Aorta (tissue), 5 donors: ENCODE measurements at regions not wholly inside any gene's neighbourhood (a gene's known extent, or its start where the extent isn't known, plus 50 kb on each side); places are given as distances from the start of the nearest gene placed in this dataset.

Source experiments
- ATAC-seq: fragments of 200-7000 bp; cut with Tn5 transposase; one replicate; pipeline ENCODE4 v1.9.1; 2022; ENCODE audit warnings: moderate library complexity; ENCODE audit not compliant: low FRiP score
- DNase-seq, 2 donors: peaks; one replicate each; pipeline ENCODE4 v3.0.0-alpha.2; 2020
- H3K27ac ChIP-seq, 2 donors: one replicate each; pipeline ENCODE4 v1.5.1; 2013; ENCODE audit warnings: low read length in 2 of 2, mild to moderate bottlenecking in 2 of 2, moderate library complexity in 2 of 2, control low read depth in 1 of 2, inconsistent platforms in 1 of 2, low read depth in 1 of 2
- H3K27me3 ChIP-seq, 2 donors: one replicate each; pipeline ENCODE4 v1.6.1; 2013; ENCODE audit warnings: control low read depth in 1 of 2, low read length in 1 of 2, mild to moderate bottlenecking in 1 of 2, moderate library complexity in 1 of 2; ENCODE audit not compliant: insufficient read depth in 2 of 2, control insufficient read depth in 1 of 2
- H3K36me3 ChIP-seq, 2 donors: one replicate each; pipeline ENCODE4 v1.6.1; 2013; ENCODE audit warnings: control low read depth in 1 of 2, low read length in 1 of 2, mild to moderate bottlenecking in 1 of 2; ENCODE audit not compliant: insufficient read depth in 2 of 2, control insufficient read depth in 1 of 2
- H3K4me1 ChIP-seq, 2 donors: one replicate each; pipeline ENCODE4 v1.6.1; 2013; ENCODE audit warnings: low read length in 2 of 2, control low read depth in 1 of 2, mild to moderate bottlenecking in 1 of 2, moderate library complexity in 1 of 2; ENCODE audit not compliant: insufficient read depth in 2 of 2, control insufficient read depth in 1 of 2
- H3K4me3 ChIP-seq, 2 donors: one replicate each; pipeline ENCODE4 v1.5.1; 2013; ENCODE audit warnings: low read length in 2 of 2, control low read depth in 1 of 2, mild to moderate bottlenecking in 1 of 2
- H3K9me3 ChIP-seq: one replicate; pipeline ENCODE4 v1.6.1; 2013; ENCODE audit warnings: mild to moderate bottlenecking, low read length; ENCODE audit not compliant: control insufficient read depth
- WGBS, 2 donors: extraction: QIAGEN DNeasy Blood & Tissue Kit; methylation state at CpG; one replicate each; pipeline ENCODE4 v1.1.7; 2013; 5-methylcytosine and 5-hydroxymethylcytosine counted together
- intact Hi-C, 2 donors: fragments of 100-400 bp; cut with DNase I; formaldehyde crosslinking; loops; one replicate each; pipeline versions ENCODE4 v1.14.2 to v1.15.0; 2022
- donor health status: healthy with polysubstance abuse.
- donor health status: Bipolar disorder and iron deficiency.
- donor health status: DM: no; HTN: no; CAD: no.
- donor health status: DM: no; HTN: no; CAD: no.
- donor health status: DM: yes; HTN: yes; CAD: no.

- WGBS, 2 donors = 97% methylated on average over 2 of the region's 2 CpGs
- H3K27me3 ChIP-seq = no peaks in the 10 kb centered on the region
- no peaks in the 10 kb centered on the region for H3K9me3 ChIP-seq
- DNase-seq (no peak), ATAC-seq (no peak)
- no peak overlapping the region for H3K27ac ChIP-seq
- H3K36me3 ChIP-seq = no peaks in the 10 kb centered on the region
- no peaks in the 10 kb centered on the region for H3K4me1 ChIP-seq
- intact Hi-C loops = loop anchor here in 1 of 2 donors (10.0 kb wide), 1 partner anchor 315 kb away; the partner anchor contains the start of gene CDH6
- H3K4me3 ChIP-seq = no peak overlapping the region
Measured at GRCh38 chr5:30879887-30880286, 313.6 kb upstream of the CDH6 start.

- Histone ChIP-seq H3K4me1 (no peaks in the 10 kb centered on the region), H3K4me3 (no peak overlapping the region), H3K27me3 (no peaks in the 10 kb centered on the region), H3K9me3 (no peaks in the 10 kb centered on the region), H3K27ac (no peak overlapping the region), H3K36me3 (no peaks in the 10 kb centered on the region)
- ATAC-seq (no peak), DNase-seq (no peak)
- intact Hi-C loops = loop anchor here in 1 of 2 donors (10.0 kb wide), 1 partner anchor 316 kb away; the partner anchor contains the start of gene CDH6
- 71 to 77% methylated on average over 1 of the region's 1 CpG for WGBS, 2 donors
Measured at GRCh38 chr5:30878746-30879145, 314.7 kb upstream of the CDH6 start.

- no peak for ATAC-seq
- Histone ChIP-seq H3K27ac (no peak overlapping the region), H3K4me3 (no peak overlapping the region), H3K9me3 (no peaks in the 10 kb centered on the region), H3K27me3 (no peaks in the 10 kb centered on the region), H3K4me1 (no peaks in the 10 kb centered on the region), H3K36me3 (no peaks in the 10 kb centered on the region)
- DNase-seq = no peak
- intact Hi-C loops = loop anchor here in 1 of 2 donors (10.0 kb wide), 1 partner anchor 317 kb away; the partner anchor contains the start of gene CDH6
- WGBS, 2 donors = 90 to 91% methylated on average over 10 of the region's 10 CpGs
Measured at GRCh38 chr5:30878296-30878695, 315.2 kb upstream of the CDH6 start.

GRCh38 chr5:30874241-30875034, 319.0 kb upstream of the CDH6 start:
- Histone ChIP-seq H3K4me1 (no peaks in the 10 kb centered on the region), H3K4me3 (no peak overlapping the region), H3K27ac (no peak overlapping the region), H3K36me3 (no peaks in the 10 kb centered on the region), H3K27me3 (peaks cover 0 to 2% of the 10 kb centered on the region in 2 donors), H3K9me3 (no peaks in the 10 kb centered on the region)
- DNase-seq (no peak), ATAC-seq (no peak)
- 23 to 25% methylated on average over 10 of the region's 10 CpGs for whole genome bisulfite sequencing, 2 donors
- intact Hi-C loops = loop anchor here in 1 of 2 donors (10.0 kb wide), 1 partner anchor 320 kb away; the partner anchor contains the start of gene CDH6

DNA sequence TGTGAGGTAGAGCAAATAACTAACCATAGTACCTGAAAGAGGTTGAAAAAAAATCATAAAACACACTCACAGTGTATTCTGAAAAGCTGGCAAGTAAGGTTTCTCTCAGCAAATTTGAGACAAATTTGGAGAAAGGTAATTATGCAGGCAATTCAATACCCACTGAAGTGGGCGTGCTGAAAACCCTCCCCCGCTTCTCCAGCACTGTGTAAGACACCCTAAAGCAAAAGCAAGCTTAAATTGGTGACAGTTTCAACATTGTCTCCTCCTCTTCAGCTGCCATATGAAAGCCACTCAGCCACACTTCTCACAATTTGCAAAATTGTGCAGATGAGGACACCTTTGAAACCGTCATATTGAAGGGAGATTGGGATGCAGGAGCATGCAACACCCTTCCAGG, 322.3 kb upstream of the CDH6 start:
- Histone ChIP-seq H3K9me3 (no peaks in the 10 kb centered on the region), H3K36me3 (no peaks in the 10 kb centered on the region), H3K4me3 (no peak overlapping the region), H3K27me3 (peaks cover 0 to 2% of the 10 kb centered on the region in 2 donors), H3K4me1 (no peaks in the 10 kb centered on the region), H3K27ac (no peak overlapping the region)
- ATAC-seq (no peak), DNase-seq (no peak)
- intact Hi-C loops = loop anchor here in 1 of 2 donors (10.0 kb wide), 1 partner anchor 324 kb away; the partner anchor contains the start of gene CDH6
- WGBS, 2 donors = 86 to 93% methylated on average over 3 of the region's 3 CpGs

DNA sequence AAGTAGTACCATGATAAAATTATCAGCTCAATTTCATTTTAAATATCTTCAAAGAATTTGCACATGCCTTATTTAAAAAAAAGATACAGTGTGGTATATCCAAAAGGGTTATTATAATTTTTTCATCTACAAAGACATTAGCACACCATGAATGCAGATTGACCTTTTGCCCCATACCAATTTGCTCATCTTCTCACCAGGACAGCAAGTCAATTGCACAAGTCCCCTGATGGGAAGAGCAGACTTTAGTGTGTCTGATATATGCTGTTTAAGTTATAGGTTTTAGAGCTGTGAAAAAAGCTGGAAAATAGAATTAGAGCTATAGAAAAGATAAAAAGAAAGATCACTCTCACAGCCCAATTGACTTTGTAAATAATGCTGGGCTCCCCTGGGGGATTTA, 325.8 kb upstream of the CDH6 start:
- H3K4me1 ChIP-seq = no peaks in the 10 kb centered on the region
- H3K36me3 ChIP-seq = no peaks in the 10 kb centered on the region
- H3K9me3 ChIP-seq = no peaks in the 10 kb centered on the region
- DNase-seq = no peak
- no peak overlapping the region for H3K27ac ChIP-seq
- intact Hi-C loops = no loop called here
- peaks cover 0 to 2% of the 10 kb centered on the region in 2 donors for H3K27me3 ChIP-seq
- no peak overlapping the region for H3K4me3 ChIP-seq
- ATAC-seq = no peak

DNA sequence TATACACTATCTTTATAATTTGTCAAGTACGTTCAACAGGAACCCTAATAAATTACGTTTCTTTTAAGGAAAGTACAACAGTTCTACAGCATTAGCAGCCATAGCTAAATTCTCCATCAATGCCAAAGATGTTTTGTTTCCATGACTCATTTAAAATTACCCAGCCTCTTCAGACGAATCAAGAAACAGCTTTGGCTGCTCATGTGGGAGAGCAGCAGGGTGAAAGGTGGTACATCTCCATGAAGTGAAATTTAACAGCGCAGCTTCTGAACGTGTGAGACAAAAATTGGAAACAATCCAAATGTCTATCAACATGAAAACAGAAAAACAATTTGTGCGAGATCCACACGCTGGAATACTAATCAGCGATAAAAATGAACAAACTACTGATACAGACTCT, 327.3 kb upstream of the CDH6 start:
- DNase-seq = no peak
- H3K27me3 ChIP-seq = peaks cover 0 to 2% of the 10 kb centered on the region in 2 donors
- no peak overlapping the region for H3K4me3 ChIP-seq
- no peaks in the 10 kb centered on the region for H3K9me3 ChIP-seq
- H3K27ac ChIP-seq = no peak overlapping the region
- intact Hi-C loops = no loop called here
- no peaks in the 10 kb centered on the region for H3K4me1 ChIP-seq
- H3K36me3 ChIP-seq = no peaks in the 10 kb centered on the region
- WGBS, 2 donors = 43 to 44% methylated on average over 8 of the region's 8 CpGs
- ATAC-seq = no peak

- 91 to 93% methylated on average over 3 of the region's 3 CpGs for WGBS, 2 donors
- Histone ChIP-seq H3K9me3 (peaks cover 2% of the 10 kb centered on the region), H3K27me3 (no peaks in the 10 kb centered on the region), H3K27ac (no peak overlapping the region), H3K36me3 (no peaks in the 10 kb centered on the region), H3K4me1 (no peaks in the 10 kb centered on the region), H3K4me3 (no peak overlapping the region)
- intact Hi-C loops = no loop called here
- ATAC-seq (no peak), DNase-seq (no peak)
Measured at GRCh38 chr5:30856242-30856641, 337.2 kb upstream of the CDH6 start.

GRCh38 chr5:30853158-30853557, 340.3 kb upstream of the CDH6 start:
- H3K27ac ChIP-seq = no peak overlapping the region
- DNase-seq (no peak), ATAC-seq (no peak)
- H3K36me3 ChIP-seq = no peaks in the 10 kb centered on the region
- intact Hi-C loops = no loop called here
- H3K27me3 ChIP-seq = no peaks in the 10 kb centered on the region
- H3K9me3 ChIP-seq = peaks cover 2% of the 10 kb centered on the region
- no peak overlapping the region for H3K4me3 ChIP-seq
- H3K4me1 ChIP-seq = no peaks in the 10 kb centered on the region
